HG03571 (cell line): ENCODE measurements at regions not wholly inside any gene's neighbourhood (a gene's known extent, or its start where the extent isn't known, plus 50 kb on each side); places are given as distances from the start of the nearest gene placed in this dataset.
"Not testable (repeated sequence)": the region's sequence is repeated elsewhere in the genome, so short reads cannot be mapped to it uniquely, and the experiment has no call there.

Source experiments
- ATAC-seq: cut with Tn5 transposase; IDR thresholded peaks from one replicate; pipeline ENCODE4 v1.9.1; 2021; ENCODE audit not compliant: unreplicated experiment

- no peak for ATAC-seq
Measured at GRCh38 chr2:150371044-150371818, 116.2 kb downstream of the RND3 start.

DNA sequence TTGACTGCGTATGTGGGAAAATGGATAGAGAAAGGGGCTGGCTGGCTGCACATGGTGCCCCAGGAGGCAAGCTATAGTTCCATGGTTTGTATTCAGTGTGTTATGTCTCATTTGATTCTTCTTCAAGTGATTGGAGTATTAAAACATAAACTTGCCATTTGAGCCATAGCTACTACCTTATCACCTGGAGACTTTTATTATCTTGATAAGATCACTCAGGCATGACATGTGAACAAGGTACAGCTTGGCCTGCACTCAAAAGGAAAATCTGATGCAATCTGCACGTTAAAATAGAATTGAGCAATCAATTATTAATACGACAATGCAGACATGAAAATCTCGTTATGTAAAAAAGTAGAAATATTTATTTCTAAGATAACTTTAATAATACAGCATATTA, 116.9 kb downstream of the RND3 start:
- ATAC-seq, result no peak

- ATAC-seq, result no peak
Measured at GRCh38 chr2:150369862-150370261, 117.6 kb downstream of the RND3 start.

DNA sequence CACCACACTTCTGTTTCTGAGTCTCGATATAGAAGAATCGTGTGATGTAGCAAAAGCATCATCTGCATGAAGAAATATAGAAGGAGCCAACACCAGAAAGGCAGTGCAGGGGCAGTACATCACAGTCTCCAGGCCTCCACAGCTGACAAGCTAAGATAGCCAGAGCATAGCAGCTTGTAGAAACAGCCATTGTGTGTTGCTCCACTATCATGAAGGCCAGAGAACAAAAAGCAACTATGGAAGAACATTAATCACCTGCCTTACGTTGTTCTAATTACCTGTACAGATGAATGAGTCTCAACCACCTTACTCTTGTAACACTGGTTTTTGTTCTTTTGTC, 129.0 kb downstream of the RND3 start:
- no peak for ATAC-seq

DNA sequence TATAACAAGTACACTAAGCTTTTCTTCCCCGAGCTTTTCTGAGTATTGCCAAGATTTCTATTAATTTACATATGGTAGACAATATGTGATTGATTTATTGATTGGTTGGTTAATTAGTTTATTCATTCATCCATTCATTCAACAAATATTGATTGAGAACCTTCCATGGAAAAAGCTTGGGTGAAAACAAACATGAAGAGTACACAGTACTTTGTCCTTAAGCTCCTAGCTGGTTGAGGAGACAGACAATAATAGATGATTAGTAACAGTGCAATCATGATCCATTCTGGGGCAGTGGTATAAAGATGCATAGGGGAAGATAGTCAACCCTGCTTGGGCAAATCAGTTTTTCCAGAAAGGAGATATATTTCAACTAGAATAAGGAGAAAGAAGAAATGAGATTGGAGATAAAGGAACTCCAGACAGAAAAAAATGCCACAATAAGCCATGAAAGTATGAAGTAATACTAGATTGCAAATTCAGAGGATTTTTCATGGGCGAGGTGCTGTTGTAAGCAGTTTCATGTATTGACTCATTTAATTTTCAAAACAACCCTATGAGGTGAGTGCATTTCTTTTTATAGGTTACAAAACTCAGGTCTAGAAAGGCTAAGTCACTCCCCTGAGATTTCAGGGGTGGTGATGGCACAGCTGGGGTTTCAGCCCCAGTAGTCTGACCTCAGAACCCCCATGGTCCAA, 129.5 kb downstream of the RND3 start:
- no peak for ATAC-seq

GRCh38 chr2:150355440-150355839, 132.0 kb downstream of the RND3 start:
- no peak for ATAC-seq

DNA sequence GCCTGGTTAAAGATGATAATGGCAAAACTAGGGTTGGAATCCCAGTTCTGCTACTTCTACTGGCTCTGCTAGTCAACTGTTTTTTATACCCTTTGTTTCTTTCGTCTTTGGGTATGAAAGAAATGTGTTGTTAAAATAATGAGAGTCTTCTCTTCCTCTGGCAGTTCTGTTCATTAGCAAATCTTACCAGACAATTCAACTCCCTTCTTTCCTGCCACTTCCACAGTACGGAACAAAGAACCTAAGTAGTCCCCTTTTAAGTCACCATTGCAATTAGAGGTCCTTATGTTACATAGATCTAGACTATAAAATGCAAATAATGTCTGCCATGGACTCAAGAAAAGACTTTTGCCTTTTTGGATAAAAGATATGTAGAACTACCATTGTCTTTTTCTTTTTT, 134.1 kb downstream of the RND3 start:
- no peak for ATAC-seq

DNA sequence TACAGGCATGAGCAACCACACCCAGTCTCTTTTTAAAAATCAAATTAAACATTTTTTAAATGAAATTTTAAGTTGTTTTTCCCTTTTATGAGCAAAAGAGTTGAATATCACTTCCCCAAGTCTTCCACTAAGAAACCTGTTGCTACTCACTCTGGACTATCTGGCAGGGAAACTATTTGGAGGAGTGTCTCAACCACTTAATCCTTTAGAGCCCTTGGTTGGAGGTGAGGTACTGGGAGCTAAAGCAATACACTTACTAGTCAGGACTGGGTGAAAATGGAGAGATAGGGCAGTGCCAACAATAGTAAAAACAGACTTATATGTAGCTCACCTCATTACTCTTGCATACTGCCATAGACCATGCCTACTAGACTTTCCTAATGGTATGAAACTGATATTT, 135.5 kb downstream of the RND3 start:
- no peak for ATAC-seq

GRCh38 chr2:150350500-150350899, 137.0 kb downstream of the RND3 start:
- ATAC-seq, result no peak

DNA sequence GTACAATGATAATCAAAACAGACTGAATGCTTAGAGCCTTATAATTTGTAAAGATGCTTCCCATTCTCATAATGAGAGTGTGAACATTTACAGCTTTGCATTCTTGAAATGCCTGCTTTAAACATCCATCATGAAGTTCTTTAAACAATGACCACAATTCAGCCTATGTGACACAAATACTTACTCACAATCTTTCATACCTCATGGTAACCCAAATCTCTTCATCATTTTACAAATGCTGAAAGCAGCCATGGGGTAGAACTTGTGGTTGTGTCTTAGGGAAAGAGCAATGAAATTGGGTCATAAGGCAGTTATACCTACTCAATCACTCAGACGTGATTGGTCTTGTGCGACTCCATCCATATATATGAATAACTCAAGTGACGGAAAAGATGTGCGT, 140.7 kb downstream of the RND3 start:
- no peak for ATAC-seq

DNA sequence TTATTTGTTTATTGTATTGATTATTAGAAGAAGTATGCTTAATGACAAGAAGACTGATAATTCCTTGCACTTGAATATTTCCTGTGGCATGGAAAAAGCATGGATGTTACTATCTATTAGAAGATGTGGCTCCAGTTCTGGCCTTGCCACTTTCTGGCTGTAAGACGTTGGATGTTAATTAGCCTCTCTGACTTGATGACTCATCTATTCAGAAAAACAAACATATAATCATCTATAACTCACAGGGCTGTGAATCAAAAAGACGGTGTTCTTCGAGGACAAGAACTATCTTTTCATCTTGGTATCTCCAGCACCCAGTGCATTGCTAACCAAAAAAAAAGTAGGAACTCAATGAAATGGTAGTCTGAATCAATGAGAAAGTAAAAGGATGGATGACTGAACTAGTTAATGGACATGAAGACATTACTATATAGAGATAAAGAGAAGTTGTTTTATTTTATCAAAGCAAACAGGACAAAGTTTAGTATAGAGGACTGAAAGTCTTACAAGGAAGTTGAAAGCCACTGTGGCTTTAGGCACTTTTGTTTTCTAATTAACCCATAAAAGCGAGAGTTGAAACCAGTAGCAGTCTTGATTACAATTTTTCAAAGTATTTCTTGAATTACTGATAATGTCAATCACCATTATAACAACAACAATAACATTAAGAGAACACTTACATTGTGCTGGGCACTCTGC, 145.3 kb downstream of the RND3 start:
- no peak for ATAC-seq

DNA sequence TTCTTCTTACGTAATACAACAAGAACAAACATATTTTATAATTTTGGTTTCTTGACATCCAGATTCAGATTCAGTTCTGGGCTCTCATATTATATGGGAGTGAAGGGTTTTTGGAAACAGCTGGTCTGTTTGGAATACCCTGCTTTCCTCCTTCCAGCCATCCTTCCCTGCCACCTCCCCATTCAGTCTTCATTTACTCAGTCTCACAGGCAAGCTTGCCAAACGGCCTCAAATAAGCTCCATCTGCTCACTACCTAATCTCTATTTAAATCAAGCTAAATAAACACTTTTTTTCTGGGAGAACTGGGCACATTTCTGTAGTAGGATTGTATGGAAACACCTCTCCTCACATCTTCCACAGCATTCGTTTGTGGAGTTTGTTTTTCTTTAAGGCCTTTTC, 147.5 kb downstream of the RND3 start:
- no peak for ATAC-seq

GRCh38 chr2:150339282-150339681, 148.2 kb downstream of the RND3 start:
- ATAC-seq, result no peak

DNA sequence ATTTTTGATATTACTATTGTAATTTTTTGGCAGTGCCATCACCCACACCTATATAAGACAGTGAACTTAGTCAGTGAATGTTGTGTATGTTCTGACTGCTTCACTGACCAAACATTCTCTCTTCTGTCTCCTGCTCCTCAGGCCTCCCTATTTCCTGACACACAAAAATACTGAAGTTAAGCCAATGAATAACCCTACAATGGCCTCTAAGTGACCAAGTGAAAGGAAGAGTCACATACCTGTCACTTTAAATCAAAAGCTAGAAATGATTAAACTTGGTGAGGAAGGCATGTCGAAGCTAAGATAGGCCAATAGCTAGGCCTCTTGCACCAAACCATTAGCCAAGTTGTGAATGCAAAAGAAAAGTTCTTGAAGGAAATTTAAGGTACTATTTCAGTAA, 151.9 kb downstream of the RND3 start:
- ATAC-seq, result no peak

- ATAC-seq, result no peak
Measured at GRCh38 chr2:150332383-150332782, 155.1 kb downstream of the RND3 start.

- no peak for ATAC-seq
Measured at GRCh38 chr2:150327564-150328489, 159.6 kb downstream of the RND3 start.

GRCh38 chr2:150325656-150326314, 161.7 kb downstream of the RND3 start:
- ATAC-seq, result no peak

GRCh38 chr2:150323071-150323470, 164.4 kb downstream of the RND3 start:
- ATAC-seq, result not testable (repeated sequence)

GRCh38 chr2:150320608-150321007, 166.9 kb downstream of the RND3 start:
- ATAC-seq, result no peak
